ENCODE measurements at regions not wholly inside any gene's neighbourhood (a gene's known extent, or its start where the extent isn't known, plus 50 kb on each side); places are given as distances from the start of the nearest gene placed in this dataset.

DNA sequence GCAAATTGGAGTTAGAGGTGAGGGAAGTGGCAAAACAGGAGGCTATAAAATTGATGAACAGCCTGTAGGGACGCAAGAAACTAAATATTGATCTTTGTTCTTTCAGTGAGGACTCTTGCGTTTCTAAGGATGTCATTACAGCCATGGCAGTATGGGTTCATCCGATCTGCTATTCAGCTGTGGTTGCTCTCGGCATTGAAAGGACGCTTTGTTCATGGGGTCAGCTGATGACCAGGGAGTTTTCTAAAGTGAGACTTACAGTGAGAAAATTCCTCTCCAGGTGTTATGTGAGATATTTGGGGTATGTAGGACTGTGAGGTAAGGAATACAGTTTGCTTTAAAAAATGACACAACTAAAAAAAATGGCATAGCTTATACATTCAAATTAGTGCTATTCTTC is 52.7 kb upstream of the PELI1 start:
- TF ChIP-seq, protein P1, sequence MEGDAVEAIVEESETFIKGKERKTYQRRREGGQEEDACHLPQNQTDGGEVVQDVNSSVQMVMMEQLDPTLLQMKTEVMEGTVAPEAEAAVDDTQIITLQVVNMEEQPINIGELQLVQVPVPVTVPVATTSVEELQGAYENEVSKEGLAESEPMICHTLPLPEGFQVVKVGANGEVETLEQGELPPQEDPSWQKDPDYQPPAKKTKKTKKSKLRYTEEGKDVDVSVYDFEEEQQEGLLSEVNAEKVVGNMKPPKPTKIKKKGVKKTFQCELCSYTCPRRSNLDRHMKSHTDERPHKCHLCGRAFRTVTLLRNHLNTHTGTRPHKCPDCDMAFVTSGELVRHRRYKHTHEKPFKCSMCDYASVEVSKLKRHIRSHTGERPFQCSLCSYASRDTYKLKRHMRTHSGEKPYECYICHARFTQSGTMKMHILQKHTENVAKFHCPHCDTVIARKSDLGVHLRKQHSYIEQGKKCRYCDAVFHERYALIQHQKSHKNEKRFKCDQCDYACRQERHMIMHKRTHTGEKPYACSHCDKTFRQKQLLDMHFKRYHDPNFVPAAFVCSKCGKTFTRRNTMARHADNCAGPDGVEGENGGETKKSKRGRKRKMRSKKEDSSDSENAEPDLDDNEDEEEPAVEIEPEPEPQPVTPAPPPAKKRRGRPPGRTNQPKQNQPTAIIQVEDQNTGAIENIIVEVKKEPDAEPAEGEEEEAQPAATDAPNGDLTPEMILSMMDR (optimal IDR thresholded peaks at IDR 0.05 in 1 of 3, IDR thresholded peaks at IDR 0.05 in 1 of 3, conservative IDR thresholded peaks at IDR 0.05 in 1 of 3; ENCODE audit: extremely low read depth in 1 of 3, insufficient read depth in 2 of 3, low read length in 3 of 3) = no peak
- no peak for TF ChIP-seq EZH2 (IDR thresholded peaks at IDR 0.05; ENCODE audit: low read length)
